Keratinocyte (primary cell): ENCODE measurements at regions not wholly inside any gene's neighbourhood (a gene's known extent, or its start where the extent isn't known, plus 50 kb on each side); places are given as distances from the start of the nearest gene placed in this dataset.

Source experiments
- DNase-seq: peaks from one replicate; pipeline ENCODE4 v3.0.0-alpha.2; 2011; ENCODE audit warnings: low read depth, missing footprints, low spot score
- FAIRE-seq: peaks from 2 replicates; lab custom pipeline; 2011; peaks lifted over from hg19 to GRCh38; lab: Jason Lieb, UNC
- H2AFZ ChIP-seq: 2 replicates; pipeline ENCODE4 v1.6.0; 2012; ENCODE audit warnings: low read length, control low read depth, inconsistent platforms; ENCODE audit not compliant: control insufficient read depth
- H3K27ac ChIP-seq: 2 replicates; pipeline ENCODE4 v1.5.1; 2011; ENCODE audit warnings: low read length; ENCODE audit not compliant: control insufficient read depth, insufficient read depth
- H3K27me3 ChIP-seq: 3 replicates; pipeline ENCODE4 v1.6.0; 2011; ENCODE audit warnings: low read length; ENCODE audit not compliant: control insufficient read depth, insufficient read depth; ENCODE audit errors: extremely low read depth
- H3K36me3 ChIP-seq, 2 experiments: 2 replicates in 1 of 2; 3 replicates in 1 of 2; pipeline ENCODE4 v1.5.1; 2011; ENCODE audit warnings: low read length in 2 of 2, mild to moderate bottlenecking in 1 of 2; ENCODE audit not compliant: control insufficient read depth in 2 of 2, insufficient read depth in 2 of 2; ENCODE audit errors: extremely low read depth in 1 of 2
- H3K4me1 ChIP-seq: 3 replicates; pipeline ENCODE4 v1.5.1; 2011; ENCODE audit warnings: low read length; ENCODE audit not compliant: control insufficient read depth, insufficient read depth; ENCODE audit errors: extremely low read depth
- H3K4me2 ChIP-seq: 3 replicates; pipeline ENCODE4 v1.6.0; 2011; ENCODE audit warnings: low read depth, low read length; ENCODE audit not compliant: control insufficient read depth, insufficient read depth; ENCODE audit errors: extremely low read depth
- H3K4me3 ChIP-seq, 3 experiments: fragments of 200-600 bp in 1 of 3; sonication (generic) in 1 of 3; 2 replicates in 2 of 3; 3 replicates in 1 of 3; pipeline ENCODE4 v1.5.1; 2011 to 2016; ENCODE audit warnings: low read length in 3 of 3, mild to moderate bottlenecking in 3 of 3, control low read depth in 2 of 3, inconsistent platforms in 1 of 3, low read depth in 1 of 3, mixed read lengths in 1 of 3, mixed run types in 1 of 3, moderate library complexity in 1 of 3; ENCODE audit not compliant: control insufficient read depth in 2 of 3, insufficient read depth in 2 of 3; ENCODE audit errors: extremely low read depth in 1 of 3
- H3K79me2 ChIP-seq: 2 replicates; pipeline ENCODE4 v1.6.0; 2012; ENCODE audit warnings: low read length; ENCODE audit not compliant: control insufficient read depth, insufficient read depth
- H3K9ac ChIP-seq: 3 replicates; pipeline ENCODE4 v1.6.0; 2011; ENCODE audit warnings: low read length; ENCODE audit not compliant: control insufficient read depth, insufficient read depth; ENCODE audit errors: extremely low read depth
- H3K9me1 ChIP-seq: 3 replicates; pipeline ENCODE4 v1.6.0; 2011; ENCODE audit warnings: low read length; ENCODE audit not compliant: control insufficient read depth, insufficient read depth; ENCODE audit errors: extremely low read depth
- H3K9me3 ChIP-seq: 2 replicates; pipeline ENCODE4 v1.5.1; 2012; ENCODE audit warnings: low read depth, low read length; ENCODE audit not compliant: control insufficient read depth
- H4K20me1 ChIP-seq: 3 replicates; pipeline ENCODE4 v1.6.0; 2011; ENCODE audit warnings: low read length; ENCODE audit not compliant: control insufficient read depth, insufficient read depth; ENCODE audit errors: extremely low read depth
- CTCF ChIP-seq, 3 experiments: IDR thresholded peaks in 1 of 3; conservative IDR thresholded peaks in 1 of 3; optimal IDR thresholded peaks in 1 of 3; 2 replicates in 2 of 3; 3 replicates in 1 of 3; pipeline versions ENCODE3 to v1.5.1; 2011; ENCODE audit warnings: low read length in 3 of 3, mild to moderate bottlenecking in 3 of 3, moderate library complexity in 2 of 3, control low read depth in 1 of 3, inconsistent platforms in 1 of 3; ENCODE audit not compliant: insufficient read depth in 2 of 3; ENCODE audit errors: extremely low read depth in 1 of 3
- EZH2 ChIP-seq: IDR thresholded peaks from one replicate; pipeline ENCODE4 v1.6.1; 2012; ENCODE audit warnings: inconsistent platforms, mild to moderate bottlenecking, low read length, moderate library complexity
- dilution Hi-C: fragments of 300-500 bp; cut with MboI; formaldehyde crosslinking; loops from one replicate; pipeline ENCODE4 v1.7.0; 2020; ENCODE audit warnings: low sequenced_read_pairs; ENCODE audit not compliant: extremely low pct_ligation_motif_present

- TF ChIP-seq CTCF (optimal IDR thresholded peaks at IDR 0.05 in 1 of 3, IDR thresholded peaks at IDR 0.05 in 1 of 3, conservative IDR thresholded peaks at IDR 0.05 in 1 of 3; ENCODE audit: extremely low read depth in 1 of 3, insufficient read depth in 2 of 3, low read length in 3 of 3): no peak
- TF ChIP-seq EZH2: no peak
- H3K79me2 ChIP-seq: no peaks in the 10 kb centered on the region
- no peak overlapping the region for H3K27ac ChIP-seq
- dilution Hi-C loops: no loop called here
- no peaks in the 10 kb centered on the region for H3K27me3 ChIP-seq
- DNase-seq (no peak), FAIRE-seq (no peak)
- H3K4me2 ChIP-seq: no peak overlapping the region
- no peaks in the 10 kb centered on the region for H3K9me3 ChIP-seq
- no peak overlapping the region for H3K9ac ChIP-seq
- H3K36me3 ChIP-seq: no peaks in the 10 kb centered on the region
- H3K4me3 ChIP-seq: no peak overlapping the region
- H3K4me1 ChIP-seq: peaks cover 2% of the 10 kb centered on the region
- no peaks in the 10 kb centered on the region for H3K9me1 ChIP-seq
- H2AFZ ChIP-seq: no peak overlapping the region
- no peaks in the 10 kb centered on the region for H4K20me1 ChIP-seq
Measured at GRCh38 chr5:159478950-159479349, 148.7 kb upstream of the IL12B start.

GRCh38 chr5:159480849-159481248 is 150.6 kb upstream of the IL12B start:
- Histone ChIP-seq H3K9ac (no peak overlapping the region), H3K27me3 (no peaks in the 10 kb centered on the region), H3K27ac (no peak overlapping the region), H3K4me3 (no peak overlapping the region), H2AFZ (no peak overlapping the region), H3K9me3 (no peaks in the 10 kb centered on the region), H3K36me3 (no peaks in the 10 kb centered on the region), H4K20me1 (no peaks in the 10 kb centered on the region), H3K4me2 (no peak overlapping the region), H3K4me1 (peaks cover 2% of the 10 kb centered on the region), H3K9me1 (no peaks in the 10 kb centered on the region), H3K79me2 (no peaks in the 10 kb centered on the region)
- dilution Hi-C loops: no loop called here
- no peak for DNase-seq
- TF ChIP-seq EZH2: no peak
- no peak for TF ChIP-seq CTCF (optimal IDR thresholded peaks at IDR 0.05 in 1 of 3, IDR thresholded peaks at IDR 0.05 in 1 of 3, conservative IDR thresholded peaks at IDR 0.05 in 1 of 3; ENCODE audit: extremely low read depth in 1 of 3, insufficient read depth in 2 of 3, low read length in 3 of 3)
- no peak for FAIRE-seq
